GM19452 (cell line): ENCODE measurements at regions not wholly inside any gene's neighbourhood (a gene's known extent, or its start where the extent isn't known, plus 50 kb on each side); places are given as distances from the start of the nearest gene placed in this dataset.
"Not testable (repeated sequence)": the region's sequence is repeated elsewhere in the genome, so short reads cannot be mapped to it uniquely, and the experiment has no call there.

Experiments
- ATAC-seq: cut with Tn5 transposase; IDR thresholded peaks from one replicate; pipeline ENCODE4 v1.9.1; 2021; ENCODE audit not compliant: unreplicated experiment

GRCh38 chr6:169985121-169986015 is 233.9 kb downstream of the ERMARD start:
- no peak for ATAC-seq

DNA sequence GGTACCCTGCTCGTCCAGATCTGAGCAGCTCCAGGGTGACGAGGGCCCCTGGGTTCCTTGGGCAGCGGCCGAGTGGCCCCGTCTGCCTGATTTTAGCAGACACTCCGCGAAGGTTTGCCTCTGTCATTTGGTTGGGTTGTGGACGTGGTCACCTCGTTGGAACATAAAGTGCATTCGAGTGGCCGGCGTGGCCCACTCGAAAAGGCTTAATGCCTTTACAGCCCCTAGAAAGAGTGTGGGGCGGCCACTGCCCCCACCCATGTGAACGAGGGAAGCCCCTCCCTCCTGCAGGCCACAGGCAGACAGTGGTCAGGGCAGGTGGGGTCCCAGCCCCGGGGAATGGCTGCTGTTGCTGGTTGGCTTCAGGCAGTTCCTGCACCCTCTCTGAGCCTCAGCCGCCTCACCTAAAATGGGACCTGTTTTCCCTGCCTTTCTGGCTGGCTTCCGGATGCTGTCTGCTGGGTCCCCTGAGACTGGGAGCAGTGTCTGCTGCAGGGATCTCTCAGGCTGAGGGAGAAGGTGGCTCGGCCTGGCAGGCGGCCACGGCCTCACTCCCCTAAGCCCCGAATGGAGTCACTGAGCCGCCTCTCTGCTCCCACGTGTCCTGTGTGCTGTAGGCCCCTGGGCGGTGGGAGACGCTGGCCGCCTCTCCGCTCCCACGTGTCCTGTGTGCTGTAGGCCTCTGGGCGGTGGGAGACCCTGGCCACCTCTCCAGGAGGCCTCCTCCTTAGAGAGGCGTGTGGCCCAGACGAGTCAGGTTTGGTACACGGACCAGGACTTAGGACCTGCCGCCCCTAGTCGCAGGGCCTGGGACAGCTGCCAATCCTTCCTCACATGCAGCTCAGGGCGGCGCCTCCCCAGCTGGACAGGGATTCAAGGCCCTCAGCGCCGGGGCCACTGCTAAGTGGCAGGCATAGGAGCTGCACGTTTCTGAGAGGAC is 233.0 kb downstream of the ERMARD start:
- ATAC-seq, result no peak

GRCh38 chr6:169983651-169984050 is 232.2 kb downstream of the ERMARD start:
- no peak for ATAC-seq

DNA sequence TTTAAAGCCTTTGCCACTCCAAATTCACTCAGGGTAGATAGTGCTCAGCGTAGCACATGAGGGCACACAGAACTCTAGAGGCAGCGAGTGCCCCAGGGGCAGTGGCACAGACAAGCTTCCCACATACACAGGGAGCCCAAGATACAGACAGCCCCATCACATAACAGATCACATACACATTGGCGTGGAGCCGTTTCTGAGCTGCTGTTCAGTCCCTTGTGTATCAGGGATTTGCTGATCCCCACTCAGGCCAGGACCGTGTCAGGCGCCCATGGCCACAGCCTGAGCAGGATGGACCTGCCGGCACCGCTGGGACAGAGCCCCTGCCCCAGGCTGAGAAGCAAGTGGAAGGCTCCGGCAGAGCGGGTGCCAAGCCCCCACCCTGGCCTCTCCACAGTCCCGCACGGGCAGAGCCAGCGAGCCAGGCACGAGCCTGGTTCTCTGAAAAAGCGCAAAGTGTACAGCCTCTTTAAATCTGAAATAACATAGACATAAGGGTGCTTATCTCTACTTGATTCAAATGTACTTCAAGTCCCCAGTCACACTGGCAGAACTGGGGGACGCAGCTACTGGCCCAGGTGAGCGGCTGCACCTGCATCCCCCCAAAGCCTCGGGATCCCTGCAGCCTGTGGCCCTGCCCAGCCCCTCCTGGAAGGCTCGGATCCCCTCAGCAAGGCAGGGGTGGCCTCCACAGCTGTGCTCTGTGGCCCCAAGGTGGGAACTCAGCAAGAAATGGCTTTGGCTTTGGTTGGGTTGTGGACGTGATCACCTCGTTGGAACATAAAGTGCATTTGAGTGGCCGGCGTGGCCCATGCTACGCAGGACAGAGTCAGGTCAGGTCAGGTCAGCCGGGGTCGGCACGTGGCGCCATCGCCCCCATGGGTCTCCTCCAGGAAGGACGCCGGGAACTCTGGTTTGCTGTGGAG is 231.3 kb downstream of the ERMARD start:
- ATAC-seq, result no peak

DNA sequence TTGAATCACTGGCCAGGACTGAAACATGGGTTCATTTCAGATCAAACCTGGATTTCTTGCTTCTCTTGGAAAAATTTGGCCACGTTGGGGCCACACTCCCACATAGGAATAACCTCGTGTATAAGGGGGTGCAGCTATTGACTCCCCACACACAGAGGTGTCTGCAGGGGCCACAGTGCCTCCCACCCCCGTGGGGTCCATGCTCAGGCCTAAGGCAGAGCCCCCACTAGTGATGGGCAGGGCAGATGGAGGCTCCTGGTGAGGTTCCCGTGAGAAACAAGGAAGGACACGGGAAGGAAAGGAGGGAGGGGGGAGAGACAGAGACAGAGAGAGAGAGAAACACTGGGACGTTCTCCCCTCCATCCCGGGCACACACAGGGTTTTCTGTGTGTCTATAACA is 230.5 kb downstream of the ERMARD start:
- ATAC-seq, result no peak

DNA sequence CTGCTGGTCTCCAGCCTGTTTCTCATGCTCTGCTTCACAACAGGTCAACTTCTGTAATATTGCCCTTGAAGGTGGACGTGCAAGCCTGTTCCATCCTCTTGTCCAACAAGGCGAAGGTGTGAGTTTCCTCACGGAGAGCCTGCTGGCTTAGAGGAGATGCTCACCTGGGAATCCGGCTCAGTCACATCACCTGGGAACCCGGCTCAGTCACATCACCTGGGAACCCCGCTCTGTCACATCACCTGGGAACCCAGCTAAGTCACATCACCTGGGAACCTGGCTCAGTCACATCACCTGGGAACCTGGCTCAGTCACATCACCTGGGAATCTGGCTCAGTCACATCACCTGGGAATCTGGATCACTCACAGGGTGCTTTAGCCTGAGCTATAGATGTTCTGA is 230.1 kb downstream of the ERMARD start:
- no peak for ATAC-seq

DNA sequence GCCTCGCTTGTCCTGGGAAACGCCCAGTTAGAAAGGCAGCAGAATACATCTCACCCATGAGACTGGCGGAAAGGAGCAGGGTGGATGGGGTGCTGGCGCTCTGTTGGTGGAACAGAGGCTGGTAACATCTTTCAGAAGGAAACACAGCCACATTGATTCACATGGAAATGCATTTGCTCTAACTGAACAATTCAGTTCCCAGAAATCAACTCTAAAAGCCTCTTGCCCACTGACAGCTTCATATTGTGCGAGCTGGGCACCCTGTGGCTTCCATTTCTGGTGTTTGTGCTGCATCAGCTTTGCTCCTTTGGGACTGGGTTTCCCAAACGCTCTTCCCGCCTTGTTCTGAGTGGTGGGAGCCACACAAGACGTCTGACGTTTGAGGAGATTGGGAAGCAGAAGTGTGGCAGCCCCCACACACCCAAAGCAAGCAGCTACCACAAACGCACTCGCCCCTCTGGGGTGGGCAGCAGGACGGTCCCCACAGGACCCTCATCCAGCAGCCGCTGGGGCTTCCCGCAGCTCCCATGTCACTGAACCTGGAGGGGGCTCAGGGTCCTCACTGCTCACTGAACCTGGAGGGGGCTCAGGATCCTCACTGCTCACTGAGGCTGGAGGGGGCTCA is 229.5 kb downstream of the ERMARD start:
- no peak for ATAC-seq

DNA sequence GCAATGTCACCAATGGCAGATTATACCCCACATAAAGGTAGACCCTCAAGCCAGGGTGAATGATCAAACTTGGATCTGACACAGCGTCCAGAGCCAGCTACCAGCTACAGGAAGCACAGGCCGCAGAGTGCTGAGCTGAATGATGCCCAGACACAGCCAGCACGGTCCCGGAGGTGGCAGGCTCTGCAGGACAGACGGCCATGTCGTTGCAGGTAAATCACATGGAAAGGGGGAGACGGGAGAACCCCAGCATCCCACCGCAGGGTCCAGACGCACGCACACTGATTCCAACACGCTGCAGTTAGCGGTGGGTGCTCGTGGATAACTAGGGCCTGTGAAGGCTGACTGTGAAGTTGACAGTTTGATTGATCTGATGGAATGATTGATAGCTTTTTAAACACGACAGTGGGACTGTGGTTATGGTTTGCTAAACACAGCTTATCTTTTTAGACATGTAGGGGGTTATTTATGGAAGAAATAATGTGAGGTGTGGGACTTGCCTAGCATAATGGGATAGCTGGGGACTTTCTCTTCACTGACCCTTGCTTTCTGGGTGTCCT is 228.5 kb downstream of the ERMARD start:
- no peak for ATAC-seq

DNA sequence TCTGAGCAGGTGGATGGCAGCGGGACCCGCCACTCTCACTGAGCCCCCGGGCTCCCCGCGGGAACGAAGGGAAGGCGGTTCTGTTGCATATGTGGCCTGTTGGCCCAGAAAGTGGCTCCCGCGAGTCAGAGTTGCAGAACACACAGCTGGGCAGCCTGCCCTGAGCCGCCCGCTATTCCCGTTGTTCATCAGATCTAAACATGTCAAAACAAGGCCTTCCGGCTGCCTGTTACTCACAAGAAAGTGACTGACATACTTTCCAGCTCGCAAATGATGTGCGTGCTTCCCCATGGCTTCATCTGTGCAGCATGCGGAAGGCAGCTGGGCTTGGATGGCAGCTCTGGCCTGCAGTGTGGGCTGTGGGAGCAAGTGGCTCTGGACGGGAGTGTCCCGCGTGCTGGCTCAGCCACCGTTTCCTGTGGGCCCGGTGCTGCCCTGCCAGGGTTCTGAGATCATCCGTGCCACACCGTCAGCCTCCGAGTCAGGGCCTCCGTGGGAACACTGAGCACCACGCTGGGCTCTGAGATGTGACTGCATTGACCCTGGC is 227.3 kb downstream of the ERMARD start:
- no peak for ATAC-seq

DNA sequence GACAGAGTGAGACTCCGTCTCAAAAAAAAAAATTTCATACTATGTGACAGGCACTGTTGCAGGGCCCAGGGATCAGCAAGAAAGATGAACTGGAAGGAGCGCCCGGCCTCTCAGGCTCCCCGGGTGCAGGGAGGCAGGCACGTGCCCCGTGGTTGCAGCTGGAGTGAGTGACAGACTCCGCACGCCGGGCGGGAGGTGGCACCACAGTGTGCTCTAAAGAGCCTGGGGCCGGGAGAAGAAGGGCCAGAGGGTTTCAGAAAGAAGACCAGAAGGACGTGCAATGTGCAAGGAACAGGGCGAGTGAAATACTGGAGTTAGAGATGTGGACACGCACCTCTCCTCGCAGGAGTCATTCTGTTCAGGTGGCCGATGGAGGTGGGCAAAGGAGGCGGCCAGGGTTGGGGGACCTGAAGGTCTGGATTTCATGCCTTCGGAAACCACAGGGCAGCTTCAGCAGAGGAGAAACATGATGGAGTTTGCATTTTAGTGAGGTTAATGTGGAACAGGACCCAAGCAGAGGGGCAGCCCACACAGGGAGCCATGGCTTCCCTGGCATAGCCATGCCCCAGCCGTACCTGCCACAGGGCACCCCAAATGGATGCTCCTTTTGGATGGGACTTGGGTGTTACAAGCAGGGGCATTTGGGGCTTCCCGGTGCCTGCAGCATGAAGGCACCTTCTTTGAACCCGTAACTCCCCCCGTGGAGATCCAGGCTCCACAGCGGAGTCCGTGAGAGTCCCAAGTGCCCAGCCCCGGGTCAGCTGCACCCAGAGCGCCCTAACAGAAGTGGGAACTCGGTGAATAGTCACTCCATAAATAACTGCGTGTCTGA is 226.2 kb downstream of the ERMARD start:
- no peak for ATAC-seq

- ATAC-seq, result no peak
Observed at GRCh38 chr6:169976301-169977081, 225.1 kb downstream of the ERMARD start.

DNA sequence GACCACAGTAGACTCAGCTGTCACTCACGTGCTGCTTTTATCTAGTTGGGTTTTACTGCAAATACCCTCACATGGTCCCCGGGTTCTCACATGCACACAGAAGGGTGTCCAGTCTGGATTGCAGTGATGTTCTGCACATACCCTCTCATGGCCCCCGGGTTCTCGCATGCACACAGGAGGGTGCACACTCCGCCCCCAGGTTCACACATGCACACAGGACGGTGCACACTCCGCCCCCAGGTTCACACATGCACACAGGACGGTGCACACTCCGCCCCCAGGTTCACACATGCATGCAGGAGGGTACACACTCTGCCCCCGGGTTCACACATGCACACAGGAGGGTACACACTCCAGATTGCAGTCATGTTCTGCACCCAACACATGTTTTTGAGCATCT is 224.3 kb downstream of the ERMARD start:
- ATAC-seq, result no peak

- ATAC-seq, result no peak
Observed at GRCh38 chr6:169975286-169975685, 223.9 kb downstream of the ERMARD start.

DNA sequence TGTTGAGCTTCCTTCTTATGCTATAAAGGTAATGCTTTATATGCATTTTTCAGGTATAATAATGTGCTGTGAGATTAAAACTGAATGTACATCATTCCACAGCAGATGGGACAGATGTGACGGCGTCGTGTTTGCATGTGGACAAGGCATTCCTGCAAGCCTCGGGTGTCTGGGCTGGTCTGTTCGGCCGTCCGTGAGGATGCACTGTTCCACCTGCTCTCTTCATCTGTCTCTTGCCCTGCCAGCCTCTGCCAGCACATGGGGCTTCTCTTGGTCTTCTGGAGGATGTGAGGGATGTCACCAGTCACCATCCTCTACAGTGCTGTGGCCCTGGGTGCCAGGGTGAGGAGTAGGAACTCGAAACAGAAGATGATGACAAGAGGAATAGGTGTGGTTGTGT is 223.2 kb downstream of the ERMARD start:
- no peak for ATAC-seq

DNA sequence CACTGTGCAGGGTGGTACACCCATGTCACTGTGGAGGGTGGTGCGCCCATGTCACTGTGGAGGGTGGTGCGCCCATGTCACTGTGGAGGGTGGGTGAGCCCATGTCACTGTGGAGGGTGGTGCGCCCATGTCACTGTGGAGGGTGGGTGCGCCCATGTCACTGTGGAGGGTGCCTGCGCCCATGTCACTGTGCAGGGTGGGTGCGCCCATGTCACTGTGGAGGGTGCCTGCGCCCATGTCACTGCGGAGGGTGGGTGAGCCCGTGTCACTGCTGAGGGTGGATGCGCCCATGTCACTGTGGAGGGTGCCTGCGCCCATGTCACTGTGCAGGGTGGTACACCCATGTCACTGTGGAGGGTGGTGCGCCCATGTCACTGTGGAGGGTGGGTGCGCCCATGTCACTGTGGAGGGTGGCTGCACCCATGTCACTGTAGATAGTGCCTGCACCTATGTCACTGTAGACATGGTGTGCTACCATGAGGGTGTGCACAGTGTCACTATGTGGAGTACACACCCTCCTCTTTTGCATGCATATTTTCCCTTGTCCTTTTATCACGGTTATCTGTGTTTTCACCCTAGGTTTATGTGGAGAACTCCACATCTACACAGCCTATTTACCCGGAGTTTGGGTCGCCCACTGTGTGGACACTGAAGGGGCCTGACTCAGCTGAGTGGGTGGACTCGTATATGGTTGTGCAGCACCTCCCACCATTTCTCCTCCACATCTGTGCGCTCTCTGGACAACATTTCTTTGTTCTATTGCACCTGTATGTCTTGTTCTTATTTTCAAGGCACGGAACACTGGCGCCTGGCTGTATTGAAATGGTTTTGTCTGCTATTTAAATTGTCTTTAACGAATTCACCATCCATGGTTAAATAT is 222.4 kb downstream of the ERMARD start:
- ATAC-seq, result not testable (repeated sequence)

DNA sequence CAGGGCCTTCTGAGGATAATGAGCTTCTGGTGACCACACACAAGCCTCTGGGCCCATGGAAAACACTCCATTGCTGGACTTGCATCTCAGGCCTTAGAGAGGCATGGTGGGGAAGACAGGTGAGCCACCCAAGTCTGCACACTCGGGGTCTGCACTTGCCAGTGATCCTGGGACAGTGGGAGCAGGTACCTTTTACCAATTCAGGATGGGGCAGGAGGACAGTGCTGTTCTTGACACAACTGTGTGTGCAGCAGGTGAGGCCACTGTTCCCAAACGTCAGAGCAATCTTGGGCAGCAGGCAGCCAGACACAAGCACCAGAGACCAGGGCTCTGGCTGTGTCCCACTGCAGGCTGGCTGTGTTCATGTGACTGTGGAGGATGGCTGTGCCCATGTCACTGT is 221.3 kb downstream of the ERMARD start:
- no peak for ATAC-seq

GRCh38 chr6:169972101-169972651 is 220.8 kb downstream of the ERMARD start:
- ATAC-seq, result no peak
